GM06990 (cell line): ENCODE measurements at regions not wholly inside any gene's neighbourhood (a gene's known extent, or its start where the extent isn't known, plus 50 kb on each side); places are given as distances from the start of the nearest gene placed in this dataset.

ENCODE experiments used
- DNase-seq: peaks from one replicate; pipeline ENCODE4 v3.0.0-alpha.2; 2011; ENCODE audit not compliant: insufficient read length; ENCODE audit errors: extremely low read depth
- H3K27me3 ChIP-seq: replicated peaks from 2 replicates; pipeline ENCODE4 v1.6.0; 2011; ENCODE audit warnings: low read length; ENCODE audit not compliant: control insufficient read depth, insufficient read depth
- H3K36me3 ChIP-seq: 2 replicates; pipeline ENCODE4 v1.5.1; 2011; ENCODE audit warnings: low read length; ENCODE audit not compliant: control insufficient read depth, insufficient read depth
- H3K4me3 ChIP-seq: replicated peaks from 2 replicates; pipeline ENCODE4 v1.5.1; 2011; ENCODE audit warnings: low read depth, mild to moderate bottlenecking, control low read depth, low read length
- TF ChIP-seq, protein P1 (sequence below): IDR thresholded peaks from 2 replicates; pipeline ENCODE4 v1.5.1; 2011; ENCODE audit warnings: low read length, control low read depth, mild to moderate bottlenecking, inconsistent platforms; ENCODE audit not compliant: insufficient read depth, poor library complexity, severe bottlenecking

DNA sequence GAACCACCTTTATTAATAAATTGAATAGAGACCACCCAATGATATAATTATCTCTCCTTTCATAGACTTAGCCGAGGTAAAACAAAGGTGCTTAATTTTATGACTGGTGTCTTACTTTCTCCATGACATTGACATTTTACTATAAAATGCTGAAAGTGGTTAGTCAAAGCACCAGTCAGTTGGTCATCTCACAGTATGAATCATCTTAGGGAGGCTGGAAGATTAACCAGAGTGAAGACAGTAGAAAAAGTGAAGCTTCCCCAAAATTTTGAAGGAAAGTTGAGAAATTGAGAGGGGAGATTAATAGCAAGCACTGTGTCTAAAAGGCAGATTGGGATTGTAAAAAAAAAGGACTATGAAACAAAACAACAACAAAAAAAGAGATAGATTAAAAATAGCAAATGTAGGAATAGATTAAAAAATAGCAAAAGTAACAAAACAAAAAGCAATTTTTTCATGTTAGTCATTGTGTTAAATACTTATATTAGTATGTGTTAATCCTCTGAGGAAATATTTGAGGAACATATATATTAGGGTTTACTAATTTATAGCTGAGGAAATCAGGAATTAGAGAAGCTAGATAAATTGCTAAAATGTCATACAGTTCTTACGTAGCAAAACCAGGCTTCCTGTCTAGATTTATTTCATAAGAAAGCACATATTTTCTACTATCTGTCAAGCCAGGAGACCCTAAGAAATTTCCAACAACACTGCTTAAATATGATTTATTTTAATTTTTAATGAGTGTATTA is 557.3 kb upstream of the ANO5 start:
- Histone ChIP-seq H3K27me3 (no peaks in the 10 kb centered on the region), H3K36me3 (no peaks in the 10 kb centered on the region), H3K4me3 (no peak overlapping the region)
- TF ChIP-seq, protein P1, sequence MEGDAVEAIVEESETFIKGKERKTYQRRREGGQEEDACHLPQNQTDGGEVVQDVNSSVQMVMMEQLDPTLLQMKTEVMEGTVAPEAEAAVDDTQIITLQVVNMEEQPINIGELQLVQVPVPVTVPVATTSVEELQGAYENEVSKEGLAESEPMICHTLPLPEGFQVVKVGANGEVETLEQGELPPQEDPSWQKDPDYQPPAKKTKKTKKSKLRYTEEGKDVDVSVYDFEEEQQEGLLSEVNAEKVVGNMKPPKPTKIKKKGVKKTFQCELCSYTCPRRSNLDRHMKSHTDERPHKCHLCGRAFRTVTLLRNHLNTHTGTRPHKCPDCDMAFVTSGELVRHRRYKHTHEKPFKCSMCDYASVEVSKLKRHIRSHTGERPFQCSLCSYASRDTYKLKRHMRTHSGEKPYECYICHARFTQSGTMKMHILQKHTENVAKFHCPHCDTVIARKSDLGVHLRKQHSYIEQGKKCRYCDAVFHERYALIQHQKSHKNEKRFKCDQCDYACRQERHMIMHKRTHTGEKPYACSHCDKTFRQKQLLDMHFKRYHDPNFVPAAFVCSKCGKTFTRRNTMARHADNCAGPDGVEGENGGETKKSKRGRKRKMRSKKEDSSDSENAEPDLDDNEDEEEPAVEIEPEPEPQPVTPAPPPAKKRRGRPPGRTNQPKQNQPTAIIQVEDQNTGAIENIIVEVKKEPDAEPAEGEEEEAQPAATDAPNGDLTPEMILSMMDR, result no peak
- DNase-seq, result no peak

DNA sequence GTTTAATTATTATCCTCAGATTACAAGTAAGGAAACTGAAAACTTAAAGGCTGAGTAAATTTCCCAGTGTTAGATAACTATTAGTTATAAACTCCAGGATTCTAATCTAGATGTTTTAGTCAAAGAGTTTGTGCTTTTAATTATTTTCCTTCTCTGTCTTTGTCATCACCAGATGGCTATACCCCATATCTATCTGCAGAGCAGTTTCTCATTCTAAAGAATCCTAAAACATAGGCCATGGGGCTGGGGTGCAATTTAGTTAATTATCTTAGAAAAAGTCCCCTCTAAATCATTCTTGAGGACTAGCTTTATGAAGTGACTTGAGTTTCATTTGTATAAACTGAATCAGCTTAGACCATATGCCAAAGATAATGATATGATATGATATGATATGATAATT is 556.3 kb upstream of the ANO5 start:
- no peak overlapping the region for H3K4me3 ChIP-seq
- DNase-seq, result no peak
- TF ChIP-seq, protein P1, result no peak
- no peaks in the 10 kb centered on the region for H3K27me3 ChIP-seq
- H3K36me3 ChIP-seq, result no peaks in the 10 kb centered on the region

DNA sequence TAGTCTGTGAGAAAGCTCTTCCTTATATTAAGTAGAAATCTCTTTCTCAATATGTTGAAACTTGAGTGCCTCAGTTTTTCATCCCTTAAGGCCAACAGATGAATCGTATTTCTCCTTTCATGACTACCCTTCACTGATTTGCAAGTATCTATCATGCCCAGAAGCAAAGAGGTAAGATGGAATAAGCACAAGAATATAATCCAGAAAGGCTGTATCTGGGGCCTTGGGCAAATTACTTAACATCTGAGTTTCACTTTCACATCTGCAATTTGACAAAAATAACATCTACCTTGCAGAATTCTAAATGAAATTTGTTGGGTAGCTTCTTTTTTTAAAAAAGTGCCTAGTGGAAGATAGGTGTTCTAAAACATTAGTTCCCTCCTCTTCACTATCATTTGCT is 552.4 kb upstream of the ANO5 start:
- H3K36me3 ChIP-seq, result no peaks in the 10 kb centered on the region
- no peak overlapping the region for H3K4me3 ChIP-seq

DNA sequence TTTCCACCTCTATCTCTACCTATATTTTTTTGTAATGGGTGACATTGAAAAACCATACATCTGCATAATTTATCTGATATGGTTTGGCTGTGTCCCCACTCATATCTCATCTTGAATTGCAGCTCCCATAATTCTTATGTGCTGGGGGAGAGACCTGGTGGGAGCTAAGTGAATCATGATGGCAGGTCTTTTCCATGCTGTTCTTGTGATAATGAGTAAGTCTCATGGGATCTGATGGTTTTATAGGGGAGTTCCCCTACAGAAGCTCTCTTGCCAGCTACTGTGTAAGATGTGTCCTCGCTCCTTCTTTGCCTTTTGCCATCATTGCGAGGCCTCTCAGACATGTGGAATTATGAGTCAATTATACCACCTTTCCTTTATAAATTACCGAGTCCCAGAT is 551.0 kb upstream of the ANO5 start:
- TF ChIP-seq, protein P1, result no peak
- H3K27me3 ChIP-seq, result no peaks in the 10 kb centered on the region
- H3K4me3 ChIP-seq, result no peak overlapping the region
- H3K36me3 ChIP-seq, result no peaks in the 10 kb centered on the region
- DNase-seq, result no peak

More for the DNA sequence above, 552.4 kb upstream of the ANO5 start:
- TF ChIP-seq, protein P1, result no peak
- no peaks in the 10 kb centered on the region for H3K27me3 ChIP-seq
- DNase-seq, result no peak

DNA sequence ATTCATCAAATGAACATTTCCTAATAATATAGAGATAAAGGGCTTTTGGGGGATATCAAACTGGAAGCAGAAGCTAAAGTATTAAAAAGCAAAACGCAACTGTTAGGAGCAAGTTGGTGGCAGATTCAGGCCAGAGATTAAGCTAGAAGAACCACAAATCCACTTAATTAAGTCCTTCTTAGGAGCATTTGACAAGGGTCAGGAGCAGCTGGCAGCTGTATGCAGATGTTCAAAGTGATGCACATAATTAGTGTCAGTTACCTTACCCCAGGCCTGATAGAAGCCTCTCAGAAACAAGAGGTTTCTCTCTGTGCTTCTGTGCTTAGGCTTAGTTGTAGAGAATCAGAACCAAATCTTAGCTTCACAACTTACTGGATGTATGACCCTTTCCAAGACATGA is 546.5 kb upstream of the ANO5 start:
- Histone ChIP-seq H3K27me3 (no peaks in the 10 kb centered on the region), H3K36me3 (no peaks in the 10 kb centered on the region), H3K4me3 (no peak overlapping the region)
- DNase-seq, result no peak
- TF ChIP-seq, protein P1, result no peak

DNA sequence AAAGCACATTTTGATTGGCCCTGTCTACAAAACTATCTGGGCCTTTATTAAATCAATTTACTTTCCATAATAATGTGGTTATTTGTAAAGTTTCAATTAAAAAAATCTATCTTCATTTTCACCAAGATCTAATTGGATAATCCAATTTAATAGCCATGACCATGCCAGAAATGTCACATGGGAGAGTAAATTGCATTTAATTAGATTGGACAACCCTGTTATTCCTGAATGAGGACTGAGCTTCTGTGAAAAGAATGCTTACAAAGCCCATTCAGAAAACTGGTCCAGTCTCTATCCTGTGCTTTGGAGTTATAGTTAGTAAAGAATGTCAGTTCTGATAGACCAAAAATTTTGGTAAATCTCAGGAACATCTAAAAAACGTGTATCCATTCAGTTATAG is 541.9 kb upstream of the ANO5 start:
- H3K27me3 ChIP-seq, result no peaks in the 10 kb centered on the region
- no peak for DNase-seq
- no peaks in the 10 kb centered on the region for H3K36me3 ChIP-seq
- H3K4me3 ChIP-seq, result no peak overlapping the region
- TF ChIP-seq, protein P1, result no peak
